ENCODE measurements at regions not wholly inside any gene's neighbourhood (a gene's known extent, or its start where the extent isn't known, plus 50 kb on each side); places are given as distances from the start of the nearest gene placed in this dataset.
A peak's percentile ranks its signal among the peaks of the same experiment; 100 is the strongest.

- H3K4me1 Mint-ChIP-seq (ENCODE audit: low read depth, unreplicated experiment): peaks cover 22% of the 10 kb centered on the region
- no peak for DNase-seq
- no peaks in the 10 kb centered on the region for H3K27me3 Mint-ChIP-seq (ENCODE audit: unreplicated experiment)
- no peak overlapping the region for H3K4me3 Mint-ChIP-seq (ENCODE audit: low read depth, unreplicated experiment)
- CTCF ChIA-PET: interaction anchor here (0.6 kb wide), 1 partner anchor 924 kb away, joined by 3 read pairs; no protein-coding TSS in a partner anchor
- BruUV-seq (replicated peaks): no TSS peak
- no peak for TF ChIP-seq CTCF (IDR thresholded peaks at IDR 0.05; ENCODE audit: unreplicated experiment)
- no peak overlapping the region for H3K27ac Mint-ChIP-seq (ENCODE audit: unreplicated experiment)
- no peaks in the 10 kb centered on the region for H3K36me3 Mint-ChIP-seq (ENCODE audit: insufficient read depth, unreplicated experiment)
- no peaks in the 10 kb centered on the region for H3K9me3 Mint-ChIP-seq (ENCODE audit: low read depth, unreplicated experiment)
- intact Hi-C loops (cut with micrococcal nuclease; ENCODE audit: unreplicated experiment): loop anchor here (5.0 to 10.0 kb wide), 2 partner anchors 455 to 487 kb away; no protein-coding TSS in a partner anchor
Measured at GRCh38 chr14:37707716-37708115, 112.3 kb downstream of the TTC6 start.

DNA sequence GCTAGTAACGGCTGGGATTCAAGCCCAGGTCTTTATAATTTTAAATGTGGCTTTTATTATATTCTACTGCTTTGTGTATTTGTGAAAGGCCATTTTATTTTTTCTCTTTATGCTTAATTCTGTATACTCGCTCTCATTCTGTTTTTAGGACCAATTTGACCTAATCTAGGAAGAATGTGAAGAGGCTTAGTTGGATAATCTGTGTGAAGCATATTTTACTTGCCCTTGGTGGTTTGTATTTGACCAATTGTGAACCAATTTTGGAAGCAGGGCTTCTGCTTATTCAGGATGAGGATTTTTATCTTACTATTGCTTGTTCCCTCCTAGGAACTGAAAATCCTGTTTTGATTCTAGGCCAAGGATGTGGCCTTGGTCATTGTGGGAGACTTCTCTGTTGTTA is 113.1 kb downstream of the TTC6 start:
- BruUV-seq (replicated peaks): no TSS peak

DNA sequence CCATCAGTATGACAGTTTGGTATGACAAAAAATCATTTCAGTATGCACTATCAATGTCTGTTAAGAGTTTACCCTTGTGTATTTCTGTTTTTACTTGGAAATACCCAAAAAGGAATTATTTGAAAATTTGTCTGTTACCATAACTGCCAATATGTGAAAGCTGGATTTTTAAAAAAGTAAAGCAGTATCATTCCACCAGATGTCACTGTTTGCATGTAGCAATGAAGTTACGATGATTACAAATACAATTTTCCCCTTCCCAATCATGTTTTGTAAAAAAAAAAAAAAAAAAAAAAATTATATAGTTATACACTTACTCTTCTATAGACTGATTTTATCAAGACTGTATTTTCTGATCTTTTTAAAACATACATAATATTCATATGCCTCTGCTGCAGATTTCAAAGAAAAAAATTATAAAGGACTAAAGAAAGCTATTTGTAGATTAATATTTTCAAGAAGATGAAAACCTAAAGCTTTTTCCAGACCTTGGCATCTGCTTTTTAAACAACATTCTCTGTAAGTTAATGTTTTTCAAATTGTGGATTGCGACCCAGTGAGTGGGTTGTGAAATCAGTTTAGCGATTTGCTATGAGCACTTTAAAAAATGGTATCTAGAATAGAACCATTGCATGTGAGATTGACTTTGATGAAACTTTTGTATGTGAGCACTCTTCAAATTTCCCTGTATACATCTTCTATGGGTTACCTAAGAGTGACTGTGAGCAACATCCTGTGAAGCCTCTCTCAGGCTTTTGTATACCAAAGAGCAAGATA is 114.2 kb downstream of the TTC6 start:
- intact Hi-C loops (cut with micrococcal nuclease; ENCODE audit: unreplicated experiment): loop anchor here (1.0 to 10.0 kb wide), 3 partner anchors 165 to 485 kb away; no protein-coding TSS in a partner anchor
- Mint-ChIP-seq H3K4me1 (ENCODE audit: low read depth, unreplicated experiment) (peaks cover 22% of the 10 kb centered on the region), H3K9me3 (ENCODE audit: low read depth, unreplicated experiment) (no peaks in the 10 kb centered on the region), H3K36me3 (ENCODE audit: insufficient read depth, unreplicated experiment) (no peaks in the 10 kb centered on the region), H3K27me3 (ENCODE audit: unreplicated experiment) (no peaks in the 10 kb centered on the region), H3K27ac (ENCODE audit: unreplicated experiment) (no peak overlapping the region), H3K4me3 (ENCODE audit: low read depth, unreplicated experiment) (no peak overlapping the region)
- no TSS peak for BruUV-seq (replicated peaks)
- DNase-seq: no peak
- peak; percentile 22 for TF ChIP-seq CTCF (IDR thresholded peaks at IDR 0.05; ENCODE audit: unreplicated experiment)
- CTCF ChIA-PET: interaction anchor here (0.7 to 2.4 kb wide), 9 partner anchors 12 to 682 kb away, joined by 3 to 41 read pairs (median 3); no protein-coding TSS in a partner anchor

More for the DNA sequence above, 113.1 kb downstream of the TTC6 start:
- no peak for TF ChIP-seq CTCF (IDR thresholded peaks at IDR 0.05; ENCODE audit: unreplicated experiment)
- Mint-ChIP-seq H3K36me3 (ENCODE audit: insufficient read depth, unreplicated experiment) (no peaks in the 10 kb centered on the region), H3K4me1 (ENCODE audit: low read depth, unreplicated experiment) (peaks cover 22% of the 10 kb centered on the region), H3K9me3 (ENCODE audit: low read depth, unreplicated experiment) (no peaks in the 10 kb centered on the region), H3K4me3 (ENCODE audit: low read depth, unreplicated experiment) (no peak overlapping the region), H3K27ac (ENCODE audit: unreplicated experiment) (no peak overlapping the region), H3K27me3 (ENCODE audit: unreplicated experiment) (no peaks in the 10 kb centered on the region)
- intact Hi-C loops (cut with micrococcal nuclease; ENCODE audit: unreplicated experiment): loop anchor here (5.0 to 10.0 kb wide), 2 partner anchors 456 to 486 kb away; no protein-coding TSS in a partner anchor
- DNase-seq: no peak
- CTCF ChIA-PET: interaction anchor here (0.6 to 2.4 kb wide), 2 partner anchors 166 to 924 kb away, joined by 3 to 41 read pairs; no protein-coding TSS in a partner anchor

DNA sequence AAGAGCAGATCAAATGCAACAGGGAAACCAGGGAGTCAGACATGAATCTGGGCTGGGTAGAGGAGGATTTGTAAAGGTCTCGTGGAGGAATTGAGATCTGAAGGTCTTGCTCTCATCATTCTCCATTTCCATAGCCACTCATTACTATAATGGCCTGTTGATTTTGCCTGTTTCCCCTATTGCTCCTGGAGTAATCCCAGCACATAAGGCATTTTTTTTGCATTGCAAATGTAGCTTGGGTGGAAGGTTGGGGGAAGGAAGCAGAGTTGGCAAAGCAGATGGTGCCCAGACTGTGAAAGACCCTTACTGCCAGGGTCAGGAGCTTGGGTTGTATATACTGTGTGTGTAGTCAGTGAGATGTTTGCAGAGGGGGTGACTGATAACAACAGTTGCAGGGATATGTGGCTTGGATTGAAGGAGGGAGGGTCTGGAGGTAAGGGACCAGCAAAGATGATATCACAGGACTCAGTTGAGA is 116.0 kb downstream of the TTC6 start:
- no peak for TF ChIP-seq CTCF (IDR thresholded peaks at IDR 0.05; ENCODE audit: unreplicated experiment)
- Mint-ChIP-seq H3K4me3 (ENCODE audit: low read depth, unreplicated experiment) (no peak overlapping the region), H3K27me3 (ENCODE audit: unreplicated experiment) (no peaks in the 10 kb centered on the region), H3K9me3 (ENCODE audit: low read depth, unreplicated experiment) (no peaks in the 10 kb centered on the region), H3K36me3 (ENCODE audit: insufficient read depth, unreplicated experiment) (no peaks in the 10 kb centered on the region), H3K27ac (ENCODE audit: unreplicated experiment) (no peak overlapping the region), H3K4me1 (ENCODE audit: low read depth, unreplicated experiment) (peaks cover 9% of the 10 kb centered on the region)
- intact Hi-C loops (cut with micrococcal nuclease; ENCODE audit: unreplicated experiment): no loop called here
- no peak for DNase-seq
- CTCF ChIA-PET: no interaction called here
- BruUV-seq (replicated peaks): no TSS peak

Measured in Calu3 (cell line).